GM12865 (cell line): ENCODE measurements at regions not wholly inside any gene's neighbourhood (a gene's known extent, or its start where the extent isn't known, plus 50 kb on each side); places are given as distances from the start of the nearest gene placed in this dataset.
"Not testable (repeated sequence)": the region's sequence is repeated elsewhere in the genome, so short reads cannot be mapped to it uniquely, and the experiment has no call there.

Experiments used
- DNase-seq: peaks from one replicate; pipeline ENCODE4 v3.0.0; 2010; ENCODE audit warnings: low read depth
- H3K4me3 ChIP-seq: 2 replicates; pipeline ENCODE4 v1.5.1; 2011; ENCODE audit warnings: mild to moderate bottlenecking, low read depth, low read length, control low read depth
- CTCF ChIP-seq: IDR thresholded peaks from 2 replicates; pipeline ENCODE4 v1.5.1; 2011; ENCODE audit warnings: low read length, control low read depth, low read depth, inconsistent platforms; ENCODE audit not compliant: insufficient read depth; ENCODE audit errors: missing control alignments

- no peak for DNase-seq
- no peak for TF ChIP-seq CTCF
- no peak overlapping the region for H3K4me3 ChIP-seq
Observed at GRCh38 chrX:142266417-142266816, 61.3 kb upstream of the MAGEC2 start.

- H3K4me3 ChIP-seq, DNase-seq: not testable (repeated sequence)
Observed at GRCh38 chrX:142265549-142265948, 60.5 kb upstream of the MAGEC2 start.

GRCh38 chrX:142256935-142257334 lies 51.8 kb upstream of the MAGEC2 start:
- DNase-seq, result no peak
- no peak for TF ChIP-seq CTCF

More at GRCh38 chrX:142256935-142257334, 51.8 kb upstream of the MAGEC2 start:
- H3K4me3 ChIP-seq, result no peak overlapping the region
